ENCODE measurements at regions not wholly inside any gene's neighbourhood (a gene's known extent, or its start where the extent isn't known, plus 50 kb on each side); places are given as distances from the start of the nearest gene placed in this dataset.

GRCh38 chrX:101993335-101993734, 61.5 kb upstream of the ZMAT1 start:
- BruUV-seq (replicated peaks): no TSS peak
- Histone ChIP-seq H3K9me3 (replicated peaks; ENCODE audit: control insufficient read depth, insufficient read depth, low read length) (no peaks in the 10 kb centered on the region), H3K27me3 (ENCODE audit: control insufficient read depth in 2 of 2, insufficient read depth in 2 of 2, low read length in 2 of 2) (no peaks in the 10 kb centered on the region), H2AFZ (ENCODE audit: low read depth, low read length) (no peak overlapping the region), H3K79me2 (ENCODE audit: control insufficient read depth, insufficient read depth, low read length) (no peaks in the 10 kb centered on the region), H3K4me2 (ENCODE audit: insufficient read depth, low read length) (no peak overlapping the region), H3K9ac (replicated peaks; ENCODE audit: extremely low read depth, insufficient read depth, low read length) (no peak overlapping the region), H3K9me1 (replicated peaks; ENCODE audit: control insufficient read depth, extremely low read depth, insufficient read depth, low read length) (no peaks in the 10 kb centered on the region), H3K4me3 (replicated peaks in 1 of 3; ENCODE audit: insufficient read depth in 1 of 3, low read depth in 1 of 3, low read length in 3 of 3) (no peak overlapping the region), H4K20me1 (replicated peaks; ENCODE audit: control insufficient read depth, extremely low read depth, insufficient read depth, low read length) (no peaks in the 10 kb centered on the region), H3K27ac (ENCODE audit: insufficient read depth, low read depth, low read length) (no peak overlapping the region), H3K36me3 (ENCODE audit: control insufficient read depth in 2 of 2, extremely low read depth in 1 of 2, insufficient read depth in 2 of 2, low read length in 2 of 2) (no peaks in the 10 kb centered on the region), H3K4me1 (ENCODE audit: control insufficient read depth, extremely low read depth, insufficient read depth, low read length) (no peaks in the 10 kb centered on the region)
- TF ChIP-seq FOS (IDR thresholded peaks at IDR 0.05; ENCODE audit: borderline replicate concordance, insufficient read depth, low read length): no peak
- TF ChIP-seq JUN (IDR thresholded peaks at IDR 0.05; ENCODE audit: borderline replicate concordance, insufficient read depth, insufficient read length, low read depth): no peak
- TF ChIP-seq MYC (IDR thresholded peaks at IDR 0.05; ENCODE audit: low read depth, low read length): no peak
- no peak for TF ChIP-seq EZH2 (IDR thresholded peaks at IDR 0.05; ENCODE audit: borderline replicate concordance, low read depth, low read length, severe bottlenecking)
- no peak for TF ChIP-seq POLR2AphosphoS5 (IDR thresholded peaks at IDR 0.05; ENCODE audit: insufficient read depth, low read depth, low read length)
- no peak for TF ChIP-seq POLR2A (IDR thresholded peaks at IDR 0.05; ENCODE audit: low read depth, low read length)
- TF ChIP-seq GATA2 (IDR thresholded peaks at IDR 0.05; ENCODE audit: insufficient read depth, insufficient read length, low read depth, low read length): no peak
- TF ChIP-seq CTCF (IDR thresholded peaks at IDR 0.05; ENCODE audit: extremely low read depth in 1 of 2, insufficient read depth in 1 of 2, low read depth in 1 of 2, low read length in 2 of 2): no peak
- TF ChIP-seq MAX (IDR thresholded peaks at IDR 0.05; ENCODE audit: insufficient read depth, insufficient read length): no peak
- POLR2A ChIA-PET: no interaction called here
- CTCF ChIA-PET: no interaction called here
- DNase-seq (ENCODE audit: low read depth, low spot score) (no peak), FAIRE-seq (no peak)
- intact Hi-C loops (cut with micrococcal nuclease): no loop called here
- dilution Hi-C loops (cut with MboI; ENCODE audit: extremely low pct_ligation_motif_present, low sequenced_read_pairs): no loop called here

Measured in endothelial cell of umbilical vein (primary cell).